ENCODE measurements at regions not wholly inside any gene's neighbourhood (a gene's known extent, or its start where the extent isn't known, plus 50 kb on each side); places are given as distances from the start of the nearest gene placed in this dataset.

DNA sequence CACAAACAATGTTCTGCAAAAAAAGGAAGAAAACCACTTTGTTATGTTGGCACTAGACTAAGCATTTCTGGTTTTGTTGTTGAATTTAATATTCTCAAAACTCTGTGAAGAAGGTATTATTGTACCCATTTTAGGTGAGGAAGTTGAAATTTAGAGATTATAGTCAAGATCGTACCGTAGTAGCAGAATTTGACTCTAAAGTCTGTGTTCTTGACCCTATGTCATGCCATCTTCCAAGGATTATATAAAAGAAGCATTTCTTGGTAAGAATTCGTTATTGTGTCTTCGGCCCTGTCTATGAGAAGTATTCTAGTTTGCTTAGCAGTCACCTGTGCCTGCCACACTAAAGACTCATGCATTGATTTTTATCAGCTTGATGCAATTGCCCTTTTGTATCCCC, 104.4 kb upstream of the MAP9 start:
- ChIA-PET CTCF (no interaction called here), POLR2A (no interaction called here)
- TF ChIP-seq ZNF701 (tag by site-specific recombination; IDR thresholded peaks at IDR 0.05) = no peak
- TF ChIP-seq, protein P1, sequence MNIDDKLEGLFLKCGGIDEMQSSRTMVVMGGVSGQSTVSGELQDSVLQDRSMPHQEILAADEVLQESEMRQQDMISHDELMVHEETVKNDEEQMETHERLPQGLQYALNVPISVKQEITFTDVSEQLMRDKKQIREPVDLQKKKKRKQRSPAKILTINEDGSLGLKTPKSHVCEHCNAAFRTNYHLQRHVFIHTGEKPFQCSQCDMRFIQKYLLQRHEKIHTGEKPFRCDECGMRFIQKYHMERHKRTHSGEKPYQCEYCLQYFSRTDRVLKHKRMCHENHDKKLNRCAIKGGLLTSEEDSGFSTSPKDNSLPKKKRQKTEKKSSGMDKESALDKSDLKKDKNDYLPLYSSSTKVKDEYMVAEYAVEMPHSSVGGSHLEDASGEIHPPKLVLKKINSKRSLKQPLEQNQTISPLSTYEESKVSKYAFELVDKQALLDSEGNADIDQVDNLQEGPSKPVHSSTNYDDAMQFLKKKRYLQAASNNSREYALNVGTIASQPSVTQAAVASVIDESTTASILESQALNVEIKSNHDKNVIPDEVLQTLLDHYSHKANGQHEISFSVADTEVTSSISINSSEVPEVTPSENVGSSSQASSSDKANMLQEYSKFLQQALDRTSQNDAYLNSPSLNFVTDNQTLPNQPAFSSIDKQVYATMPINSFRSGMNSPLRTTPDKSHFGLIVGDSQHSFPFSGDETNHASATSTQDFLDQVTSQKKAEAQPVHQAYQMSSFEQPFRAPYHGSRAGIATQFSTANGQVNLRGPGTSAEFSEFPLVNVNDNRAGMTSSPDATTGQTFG (tag by site-specific recombination; IDR thresholded peaks at IDR 0.05; ENCODE audit: borderline replicate concordance) = no peak
- no peak for TF ChIP-seq ZNF341 (tag by site-specific recombination; IDR thresholded peaks at IDR 0.05; ENCODE audit: low read depth)
- TF ChIP-seq REPIN1 (tag by site-specific recombination; IDR thresholded peaks at IDR 0.05; ENCODE audit: low read depth) = no peak
- TF ChIP-seq, protein P2, sequence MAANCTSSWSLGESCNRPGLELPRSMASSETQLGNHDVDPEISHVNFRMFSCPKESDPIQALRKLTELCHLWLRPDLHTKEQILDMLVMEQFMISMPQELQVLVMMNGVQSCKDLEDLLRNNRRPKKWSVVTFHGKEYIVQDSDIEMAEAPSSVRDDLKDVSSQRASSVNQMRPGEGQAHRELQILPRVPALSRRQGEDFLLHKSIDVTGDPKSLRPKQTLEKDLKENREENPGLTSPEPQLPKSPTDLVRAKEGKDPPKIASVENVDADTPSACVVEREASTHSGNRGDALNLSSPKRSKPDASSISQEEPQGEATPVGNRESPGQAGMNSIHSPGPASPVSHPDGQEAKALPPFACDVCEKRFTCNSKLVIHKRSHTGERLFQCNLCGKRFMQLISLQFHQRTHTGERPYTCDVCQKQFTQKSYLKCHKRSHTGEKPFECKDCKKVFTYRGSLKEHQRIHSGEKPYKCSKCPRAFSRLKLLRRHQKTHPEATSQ (tag by site-specific recombination; IDR thresholded peaks at IDR 0.05) = no peak
- TF ChIP-seq, protein P3, sequence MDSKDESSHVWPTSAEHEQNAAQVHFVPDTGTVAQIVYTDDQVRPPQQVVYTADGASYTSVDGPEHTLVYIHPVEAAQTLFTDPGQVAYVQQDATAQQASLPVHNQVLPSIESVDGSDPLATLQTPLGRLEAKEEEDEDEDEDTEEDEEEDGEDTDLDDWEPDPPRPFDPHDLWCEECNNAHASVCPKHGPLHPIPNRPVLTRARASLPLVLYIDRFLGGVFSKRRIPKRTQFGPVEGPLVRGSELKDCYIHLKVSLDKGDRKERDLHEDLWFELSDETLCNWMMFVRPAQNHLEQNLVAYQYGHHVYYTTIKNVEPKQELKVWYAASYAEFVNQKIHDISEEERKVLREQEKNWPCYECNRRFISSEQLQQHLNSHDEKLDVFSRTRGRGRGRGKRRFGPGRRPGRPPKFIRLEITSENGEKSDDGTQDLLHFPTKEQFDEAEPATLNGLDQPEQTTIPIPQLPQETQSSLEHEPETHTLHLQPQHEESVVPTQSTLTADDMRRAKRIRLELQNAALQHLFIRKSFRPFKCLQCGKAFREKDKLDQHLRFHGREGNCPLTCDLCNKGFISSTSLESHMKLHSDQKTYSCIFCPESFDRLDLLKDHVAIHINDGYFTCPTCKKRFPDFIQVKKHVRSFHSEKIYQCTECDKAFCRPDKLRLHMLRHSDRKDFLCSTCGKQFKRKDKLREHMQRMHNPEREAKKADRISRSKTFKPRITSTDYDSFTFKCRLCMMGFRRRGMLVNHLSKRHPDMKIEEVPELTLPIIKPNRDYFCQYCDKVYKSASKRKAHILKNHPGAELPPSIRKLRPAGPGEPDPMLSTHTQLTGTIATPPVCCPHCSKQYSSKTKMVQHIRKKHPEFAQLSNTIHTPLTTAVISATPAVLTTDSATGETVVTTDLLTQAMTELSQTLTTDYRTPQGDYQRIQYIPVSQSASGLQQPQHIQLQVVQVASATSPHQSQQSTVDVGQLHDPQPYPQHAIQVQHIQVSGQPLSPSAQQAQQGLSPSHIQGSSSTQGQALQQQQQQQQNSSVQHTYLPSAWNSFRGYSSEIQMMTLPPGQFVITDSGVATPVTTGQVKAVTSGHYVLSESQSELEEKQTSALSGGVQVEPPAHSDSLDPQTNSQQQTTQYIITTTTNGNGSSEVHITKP (tag by site-specific recombination; IDR thresholded peaks at IDR 0.05) = no peak
- no peak for TF ChIP-seq ZNF623 (tag by site-specific recombination; IDR thresholded peaks at IDR 0.05)
- no peak for TF ChIP-seq ZNF558 (tag by site-specific recombination; IDR thresholded peaks at IDR 0.05)
- TF ChIP-seq, protein P4, sequence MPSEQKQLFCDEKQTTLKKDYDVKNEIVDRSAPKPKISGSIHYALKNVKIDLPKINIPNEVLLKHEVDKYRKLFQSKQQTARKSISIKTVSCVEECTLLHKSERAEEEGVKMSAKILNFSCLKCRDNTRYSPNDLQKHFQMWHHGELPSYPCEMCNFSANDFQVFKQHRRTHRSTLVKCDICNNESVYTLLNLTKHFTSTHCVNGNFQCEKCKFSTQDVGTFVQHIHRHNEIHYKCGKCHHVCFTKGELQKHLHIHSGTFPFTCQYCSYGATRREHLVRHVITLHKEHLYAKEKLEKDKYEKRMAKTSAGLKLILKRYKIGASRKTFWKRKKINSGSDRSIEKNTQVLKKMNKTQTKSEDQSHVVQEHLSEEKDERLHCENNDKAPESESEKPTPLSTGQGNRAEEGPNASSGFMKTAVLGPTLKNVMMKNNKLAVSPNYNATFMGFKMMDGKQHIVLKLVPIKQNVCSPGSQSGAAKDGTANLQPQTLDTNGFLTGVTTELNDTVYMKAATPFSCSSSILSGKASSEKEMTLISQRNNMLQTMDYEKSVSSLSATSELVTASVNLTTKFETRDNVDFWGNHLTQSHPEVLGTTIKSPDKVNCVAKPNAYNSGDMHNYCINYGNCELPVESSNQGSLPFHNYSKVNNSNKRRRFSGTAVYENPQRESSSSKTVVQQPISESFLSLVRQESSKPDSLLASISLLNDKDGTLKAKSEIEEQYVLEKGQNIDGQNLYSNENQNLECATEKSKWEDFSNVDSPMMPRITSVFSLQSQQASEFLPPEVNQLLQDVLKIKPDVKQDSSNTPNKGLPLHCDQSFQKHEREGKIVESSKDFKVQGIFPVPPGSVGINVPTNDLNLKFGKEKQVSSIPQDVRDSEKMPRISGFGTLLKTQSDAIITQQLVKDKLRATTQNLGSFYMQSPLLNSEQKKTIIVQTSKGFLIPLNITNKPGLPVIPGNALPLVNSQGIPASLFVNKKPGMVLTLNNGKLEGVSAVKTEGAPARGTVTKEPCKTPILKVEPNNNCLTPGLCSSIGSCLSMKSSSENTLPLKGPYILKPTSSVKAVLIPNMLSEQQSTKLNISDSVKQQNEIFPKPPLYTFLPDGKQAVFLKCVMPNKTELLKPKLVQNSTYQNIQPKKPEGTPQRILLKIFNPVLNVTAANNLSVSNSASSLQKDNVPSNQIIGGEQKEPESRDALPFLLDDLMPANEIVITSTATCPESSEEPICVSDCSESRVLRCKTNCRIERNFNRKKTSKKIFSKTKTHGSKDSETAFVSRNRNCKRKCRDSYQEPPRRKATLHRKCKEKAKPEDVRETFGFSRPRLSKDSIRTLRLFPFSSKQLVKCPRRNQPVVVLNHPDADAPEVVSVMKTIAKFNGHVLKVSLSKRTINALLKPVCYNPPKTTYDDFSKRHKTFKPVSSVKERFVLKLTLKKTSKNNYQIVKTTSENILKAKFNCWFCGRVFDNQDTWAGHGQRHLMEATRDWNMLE (tag by site-specific recombination; conservative IDR thresholded peaks at IDR 0.05; ENCODE audit: low read depth) = no peak
- no peak for TF ChIP-seq ZNF132 (tag by site-specific recombination; IDR thresholded peaks at IDR 0.05; ENCODE audit: borderline replicate concordance)
- TF ChIP-seq ZNF670 (tag by site-specific recombination; IDR thresholded peaks at IDR 0.05; ENCODE audit: low read depth) = no peak
- no peak for TF ChIP-seq SP2 (tag by site-specific recombination; IDR thresholded peaks at IDR 0.05)
- no peak for TF ChIP-seq ZBTB1 (tag by site-specific recombination; IDR thresholded peaks at IDR 0.05)
- no peak for TF ChIP-seq ZNF221 (tag by site-specific recombination; IDR thresholded peaks at IDR 0.05; ENCODE audit: borderline replicate concordance)

More for the DNA sequence above, 104.4 kb upstream of the MAP9 start:
- no peaks in the 10 kb centered on the region for H3K9me3 ChIP-seq (ENCODE audit: control insufficient read depth, insufficient read depth, low read depth, low read length)
- H3K36me3 ChIP-seq (ENCODE audit: control insufficient read depth in 2 of 2, insufficient read depth in 1 of 2, low read length in 2 of 2) = no peaks in the 10 kb centered on the region
- no peak overlapping the region for H3K27ac ChIP-seq (ENCODE audit: extremely low read depth, low read depth, low read length)
- H3K4me3 ChIP-seq (ENCODE audit: low read depth, low read length) = no peak overlapping the region
- no peaks in the 10 kb centered on the region for H3K4me1 ChIP-seq (ENCODE audit: control insufficient read depth, insufficient read depth, low read length)

All from HEK293 (cell line).